ENCODE measurements at regions not wholly inside any gene's neighbourhood (a gene's known extent, or its start where the extent isn't known, plus 50 kb on each side); places are given as distances from the start of the nearest gene placed in this dataset.

DNA sequence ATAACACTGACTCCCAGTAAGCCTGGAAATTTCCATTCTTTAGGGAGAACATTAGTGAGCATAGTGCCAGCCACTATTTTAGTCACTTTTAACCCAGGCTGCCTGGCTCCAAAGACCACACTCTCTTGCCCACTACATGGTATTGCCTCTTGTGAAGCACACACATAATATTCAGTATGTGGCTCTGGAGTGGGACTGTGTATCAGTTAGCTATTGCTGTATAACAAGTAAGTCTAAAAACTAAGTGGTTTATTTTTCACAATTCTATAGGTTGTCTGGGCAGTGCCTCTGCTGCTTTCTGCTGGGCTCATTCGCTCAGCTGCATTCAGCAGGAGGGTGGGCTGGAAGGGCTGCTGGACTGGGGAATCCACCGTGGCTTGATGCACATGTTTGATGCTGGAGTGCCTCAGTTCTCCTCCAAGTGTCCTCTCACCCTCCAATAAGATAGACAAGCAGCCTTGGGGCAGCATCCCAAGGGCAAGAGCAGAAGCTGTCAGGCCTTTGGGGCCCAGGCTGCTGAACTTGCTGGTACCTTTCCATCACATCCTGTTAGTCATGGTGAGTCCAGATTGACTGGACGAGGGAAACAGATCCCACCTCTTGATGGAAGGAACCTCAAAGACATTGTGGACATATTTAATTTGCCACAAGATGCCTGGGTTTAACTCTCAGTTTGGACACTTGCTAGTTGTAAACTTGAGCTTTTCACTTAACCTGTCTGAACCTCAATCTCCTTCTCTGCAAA, 66.6 kb upstream of the TLE3 start:
- DNase-seq (ENCODE audit: low read depth), result no peak

DNA sequence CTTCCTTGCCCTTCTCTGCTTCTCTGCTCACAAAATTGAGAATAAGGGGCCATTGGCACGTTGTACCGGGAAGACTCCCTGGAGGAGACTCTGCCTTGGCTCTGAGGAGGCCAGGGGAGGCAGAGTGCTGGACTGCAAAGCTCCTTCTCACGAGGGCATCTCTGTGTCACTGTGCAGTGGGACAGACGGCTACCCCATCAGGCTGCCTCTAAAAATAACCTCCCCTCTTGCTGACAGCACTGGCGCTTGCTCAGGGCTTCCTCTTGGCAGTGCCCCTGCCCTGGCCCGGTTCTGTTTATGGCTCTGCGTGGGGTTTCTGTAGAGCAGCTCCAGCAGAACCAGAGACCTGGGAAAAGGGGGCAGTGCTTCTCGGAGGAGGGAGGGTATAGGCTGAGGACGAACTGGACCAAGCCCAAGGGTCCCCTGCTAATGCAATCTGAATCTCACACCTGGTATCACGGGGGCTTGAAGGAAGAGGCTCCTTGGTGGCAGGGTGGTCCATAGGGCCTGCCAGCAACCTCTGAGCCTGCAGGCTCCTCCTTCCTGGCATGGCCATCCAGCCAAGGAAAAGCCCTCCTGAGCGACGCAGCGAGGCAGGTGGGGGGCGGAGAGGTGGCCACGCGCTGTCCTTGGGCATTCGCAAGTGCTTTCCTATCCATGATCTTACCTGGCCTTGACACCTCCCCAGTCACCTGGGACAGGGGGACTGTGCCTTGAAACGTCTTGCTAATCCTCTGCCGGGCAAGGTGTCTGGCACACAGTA, 63.3 kb upstream of the TLE3 start:
- no peak for DNase-seq (ENCODE audit: low read depth)

DNA sequence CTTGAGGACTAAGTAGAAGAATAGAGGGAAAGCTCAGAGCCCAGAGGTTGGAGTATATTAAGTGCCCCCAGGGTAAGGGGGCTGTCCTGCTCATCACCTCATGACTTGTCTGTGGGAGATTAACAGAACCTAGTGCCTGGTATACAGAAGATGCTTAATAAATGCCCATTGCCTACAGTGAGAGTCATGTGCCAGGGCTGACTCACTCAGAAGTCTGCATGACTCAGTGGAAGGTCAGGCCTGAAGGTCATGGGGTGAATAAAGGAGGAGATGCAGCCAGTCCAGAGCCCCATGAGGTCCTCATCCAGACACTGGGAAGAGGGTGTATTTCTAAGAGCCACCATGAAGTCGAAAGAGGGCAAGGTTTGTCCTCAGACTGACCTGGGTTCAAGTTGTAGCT, 62.5 kb upstream of the TLE3 start:
- DNase-seq (ENCODE audit: low read depth), result no peak

DNA sequence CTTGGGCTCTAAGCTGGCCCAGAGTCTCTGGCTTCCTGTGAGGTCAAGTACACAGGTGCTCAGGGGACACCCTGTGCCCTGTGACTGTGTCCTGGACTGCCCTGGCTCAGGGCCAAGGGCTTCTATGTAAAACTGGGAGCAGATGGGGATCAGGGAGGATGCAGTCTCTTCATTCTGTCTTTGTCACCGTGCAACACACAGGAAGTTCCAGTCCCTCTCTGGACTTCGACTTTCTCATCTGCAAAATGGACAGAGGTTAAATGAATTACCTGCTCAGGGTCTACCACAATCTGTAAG, 61.9 kb upstream of the TLE3 start:
- DNase-seq (ENCODE audit: low read depth), result no peak

DNA sequence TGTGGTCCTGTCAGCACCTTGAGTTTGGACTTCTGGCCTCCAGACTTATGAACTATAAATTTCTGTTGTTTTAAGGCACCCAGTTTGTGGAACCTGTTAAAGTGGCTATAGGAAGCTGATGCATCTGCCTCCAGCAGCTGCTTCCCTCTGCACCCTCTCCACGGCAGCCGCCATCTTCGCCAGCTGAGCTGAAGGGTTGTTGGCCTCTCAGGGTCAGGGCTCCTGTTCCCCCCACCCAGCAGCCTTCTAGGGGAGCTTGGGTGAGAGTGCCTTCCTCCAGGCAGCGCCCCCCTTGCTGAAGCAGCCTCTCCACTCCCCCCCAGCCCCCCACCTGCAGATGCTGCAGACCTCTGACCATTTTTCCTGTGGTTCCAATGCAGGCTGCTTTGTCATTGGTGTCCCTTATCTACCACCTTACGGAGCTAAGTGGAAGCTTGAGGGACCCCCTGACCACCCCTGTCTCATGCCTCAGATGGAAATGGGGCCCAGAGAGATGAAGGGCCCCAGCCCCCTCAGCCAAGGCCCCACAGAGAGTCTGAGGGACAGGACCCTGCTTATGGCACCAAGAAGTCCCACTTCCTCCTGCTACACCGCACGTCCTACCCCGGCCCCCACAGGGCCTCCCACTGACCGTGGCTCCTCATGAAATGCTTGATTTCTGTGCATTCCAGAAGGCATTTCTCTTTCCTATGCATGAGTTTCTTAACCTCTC, 61.4 kb upstream of the TLE3 start:
- no peak for DNase-seq (ENCODE audit: low read depth)

DNA sequence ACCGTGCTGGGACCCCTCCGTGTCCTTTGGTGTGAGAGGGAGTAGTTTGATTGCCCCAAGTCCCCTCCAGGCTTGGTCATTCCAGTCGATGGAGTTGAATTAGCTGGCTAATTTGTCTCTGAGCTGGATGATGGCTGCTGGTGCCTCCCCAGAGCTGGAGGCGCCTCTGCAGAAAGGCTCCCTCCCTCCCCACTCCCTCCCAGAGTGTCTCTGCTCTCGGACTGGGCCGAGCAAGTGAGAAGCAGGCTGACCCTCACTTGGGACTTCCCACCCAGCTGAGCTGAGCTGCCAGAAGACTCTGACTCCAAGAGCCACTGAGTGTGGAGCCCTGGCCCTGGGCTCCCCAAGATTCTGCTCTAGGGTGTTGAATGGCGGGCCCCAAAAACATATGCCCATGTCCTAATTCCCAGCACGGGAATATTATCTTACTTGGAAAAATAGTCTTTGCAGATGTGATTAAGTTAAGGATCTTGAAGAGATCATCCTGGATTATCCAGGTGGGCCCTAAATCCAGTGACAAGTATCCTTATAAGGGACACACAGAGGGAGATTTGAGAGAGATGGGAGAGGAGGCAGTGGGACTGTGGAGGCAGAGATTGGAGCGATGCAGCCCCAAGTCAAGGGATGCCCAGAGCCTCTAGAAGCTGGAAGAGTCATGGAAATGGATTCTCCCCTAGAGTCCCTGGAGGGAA, 60.7 kb upstream of the TLE3 start:
- DNase-seq (ENCODE audit: low read depth), result no peak

DNA sequence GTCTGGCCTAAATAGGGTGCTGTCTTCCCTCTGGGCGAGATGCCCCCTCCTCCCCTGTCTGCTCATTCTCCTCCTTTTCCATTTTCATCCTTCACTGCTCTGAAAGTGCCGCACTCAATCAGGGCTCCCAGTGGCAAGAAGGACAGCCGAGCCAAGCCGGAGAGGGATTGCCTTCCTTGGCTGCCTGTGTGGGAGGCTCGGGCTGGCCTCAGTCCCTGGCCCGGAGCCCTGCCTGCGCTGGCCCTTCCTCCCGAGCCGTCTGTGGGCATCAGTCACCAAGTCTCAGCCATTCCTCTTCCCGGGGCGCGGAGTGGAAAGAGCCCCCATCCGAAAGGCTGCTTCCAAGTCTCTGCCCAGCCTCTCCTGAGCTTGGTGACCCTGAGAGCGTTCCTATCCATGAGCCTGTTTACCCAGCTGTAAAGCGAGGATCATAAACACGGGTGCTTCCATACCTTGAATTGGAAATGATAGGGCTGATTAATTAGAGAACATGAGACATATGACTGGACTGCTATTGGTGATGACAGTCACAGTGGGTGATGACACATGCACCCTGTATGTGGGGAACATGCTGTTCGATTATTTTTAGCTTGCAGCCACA, 59.1 kb upstream of the TLE3 start:
- no peak for DNase-seq (ENCODE audit: low read depth)

DNA sequence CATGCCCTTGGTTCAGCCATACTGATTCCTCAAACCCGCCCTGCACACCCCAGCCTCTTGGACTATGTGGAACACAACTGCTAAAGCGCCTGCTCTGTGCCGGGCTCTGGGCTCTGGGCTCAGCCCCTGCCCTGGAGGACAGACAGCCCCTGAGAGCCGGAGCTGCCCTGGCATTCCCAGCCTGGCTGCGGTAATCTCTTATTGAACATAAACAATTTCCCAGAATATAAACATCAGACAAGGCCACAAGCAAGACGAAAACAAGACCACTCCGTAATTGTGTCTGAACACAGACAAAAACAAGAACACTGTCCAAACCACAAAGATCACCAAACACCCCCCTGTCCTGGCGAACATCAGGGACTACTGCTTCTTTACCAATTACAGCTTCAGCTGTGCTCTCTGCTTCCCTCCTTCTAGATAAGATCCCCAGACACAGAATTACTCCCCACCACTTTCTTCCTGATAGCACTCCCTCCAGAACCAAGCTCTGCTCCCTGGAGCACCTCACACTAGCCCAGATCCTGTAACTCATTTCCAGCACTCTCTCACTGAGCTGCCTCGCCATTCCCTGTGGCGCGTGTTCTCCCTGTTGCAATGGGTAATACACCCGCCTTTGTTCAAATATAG, 57.1 kb upstream of the TLE3 start:
- DNase-seq (ENCODE audit: low read depth), result no peak

DNA sequence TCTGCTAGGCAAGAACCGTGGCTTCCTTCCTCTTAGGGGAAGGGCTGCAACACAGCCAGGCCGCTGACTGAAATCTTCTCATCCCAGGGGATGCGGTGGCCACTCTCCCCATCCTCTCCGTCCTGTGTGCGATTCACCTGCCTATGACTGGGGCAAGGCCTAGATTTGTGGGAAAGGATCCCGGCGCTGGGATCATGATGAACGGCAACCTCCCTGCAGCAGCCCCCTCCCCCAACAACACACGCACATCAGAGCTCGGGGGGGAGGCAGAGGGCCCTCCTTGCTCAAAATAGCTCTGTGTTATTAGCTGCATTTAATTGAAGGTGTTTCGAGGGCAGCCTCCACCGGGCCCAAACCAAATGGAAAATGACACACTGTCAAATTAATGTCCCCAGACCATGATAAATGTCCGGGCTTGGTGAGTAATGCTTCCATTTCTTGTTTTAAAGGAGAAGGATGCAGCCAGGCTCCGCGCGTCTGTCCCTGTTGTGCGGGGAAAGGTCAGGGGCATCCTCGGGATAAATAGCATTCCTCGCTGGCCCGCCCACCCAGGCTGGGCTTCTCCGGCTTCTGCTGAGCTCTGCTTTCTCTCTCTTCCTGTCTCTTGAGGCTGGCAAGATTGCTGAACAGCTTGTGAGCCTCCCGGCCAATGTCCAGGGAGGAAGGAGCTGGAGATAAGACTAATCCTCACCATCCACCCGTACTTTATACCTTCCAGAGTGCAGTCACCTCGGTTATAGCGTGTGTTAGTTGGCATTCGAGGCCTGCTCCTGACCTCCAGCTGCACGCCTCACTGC, 56.4 kb upstream of the TLE3 start:
- no peak for DNase-seq (ENCODE audit: low read depth)

DNA sequence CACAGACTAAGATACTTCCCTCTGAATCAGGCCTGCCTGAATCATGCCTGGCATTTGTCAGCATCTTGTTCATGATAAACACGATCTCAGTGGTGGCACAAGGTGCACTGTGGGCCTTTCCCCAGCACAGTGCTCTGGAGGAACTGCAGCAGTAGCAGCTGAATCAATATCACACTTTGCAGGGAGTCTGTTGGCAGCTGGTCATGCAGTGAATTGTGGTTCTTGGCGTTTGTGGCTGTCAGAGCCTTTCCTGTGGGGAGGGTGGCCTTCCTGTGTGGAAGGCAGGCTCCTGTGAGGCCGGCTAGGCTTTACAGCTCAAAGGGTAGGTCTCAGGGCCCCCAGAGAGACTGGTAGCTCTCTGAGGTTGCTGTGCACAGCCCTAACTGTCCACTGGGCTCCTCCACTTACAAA, 54.4 kb upstream of the TLE3 start:
- no peak for DNase-seq (ENCODE audit: low read depth)

DNA sequence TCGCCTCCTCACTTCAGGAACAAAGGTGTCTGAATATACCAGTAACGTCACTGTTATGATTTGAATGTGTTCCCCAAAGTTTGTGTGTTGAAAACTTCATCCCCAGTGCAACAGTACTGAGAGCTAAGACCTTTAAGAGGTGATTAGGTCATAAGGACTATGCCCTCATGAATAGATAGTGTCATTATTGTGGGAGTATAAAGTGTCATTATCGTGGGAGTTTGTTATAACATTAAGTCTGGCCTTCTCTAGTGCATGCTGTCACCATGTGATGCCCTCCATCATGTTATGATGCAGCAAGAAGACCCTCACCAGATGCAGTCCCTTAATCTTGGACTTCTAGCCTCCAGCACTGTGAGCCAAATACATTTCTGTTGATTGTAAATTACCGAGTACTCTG, 53.7 kb upstream of the TLE3 start:
- no peak for DNase-seq (ENCODE audit: low read depth)

DNA sequence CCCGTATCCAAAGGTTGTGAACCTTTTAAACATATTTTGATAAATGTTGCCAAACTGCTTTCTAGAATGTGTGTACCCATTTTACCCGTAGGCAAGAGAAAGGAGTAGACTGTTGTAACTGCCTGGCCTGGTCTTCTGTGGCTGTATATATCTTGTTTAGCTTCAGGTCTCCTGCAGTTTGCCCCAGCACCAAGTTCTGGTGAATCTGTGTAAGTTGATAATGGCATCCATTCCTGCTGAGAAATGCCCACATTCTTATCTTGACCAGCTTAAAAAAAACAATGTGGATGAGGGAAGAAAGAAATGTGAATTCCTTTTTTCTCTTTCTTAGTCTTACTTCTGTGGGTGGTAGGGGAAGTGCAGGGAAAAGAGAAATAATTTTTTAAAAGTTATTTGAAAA, 53.3 kb upstream of the TLE3 start:
- DNase-seq (ENCODE audit: low read depth), result no peak

DNA sequence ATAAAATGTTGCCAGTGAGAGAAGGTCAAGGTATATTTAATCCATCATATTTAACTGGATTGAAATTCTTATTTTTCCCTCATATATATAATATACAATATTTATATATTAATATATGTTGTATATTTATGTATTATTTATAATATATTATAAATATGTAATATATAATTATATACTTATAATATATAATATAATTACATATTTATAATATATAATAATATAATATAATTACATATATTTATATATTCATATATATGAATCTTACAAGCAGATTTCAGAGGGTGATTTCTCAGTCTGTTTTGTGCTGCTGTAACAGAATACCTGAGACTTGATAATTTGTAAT, 52.7 kb upstream of the TLE3 start:
- DNase-seq (ENCODE audit: low read depth), result no peak

DNA sequence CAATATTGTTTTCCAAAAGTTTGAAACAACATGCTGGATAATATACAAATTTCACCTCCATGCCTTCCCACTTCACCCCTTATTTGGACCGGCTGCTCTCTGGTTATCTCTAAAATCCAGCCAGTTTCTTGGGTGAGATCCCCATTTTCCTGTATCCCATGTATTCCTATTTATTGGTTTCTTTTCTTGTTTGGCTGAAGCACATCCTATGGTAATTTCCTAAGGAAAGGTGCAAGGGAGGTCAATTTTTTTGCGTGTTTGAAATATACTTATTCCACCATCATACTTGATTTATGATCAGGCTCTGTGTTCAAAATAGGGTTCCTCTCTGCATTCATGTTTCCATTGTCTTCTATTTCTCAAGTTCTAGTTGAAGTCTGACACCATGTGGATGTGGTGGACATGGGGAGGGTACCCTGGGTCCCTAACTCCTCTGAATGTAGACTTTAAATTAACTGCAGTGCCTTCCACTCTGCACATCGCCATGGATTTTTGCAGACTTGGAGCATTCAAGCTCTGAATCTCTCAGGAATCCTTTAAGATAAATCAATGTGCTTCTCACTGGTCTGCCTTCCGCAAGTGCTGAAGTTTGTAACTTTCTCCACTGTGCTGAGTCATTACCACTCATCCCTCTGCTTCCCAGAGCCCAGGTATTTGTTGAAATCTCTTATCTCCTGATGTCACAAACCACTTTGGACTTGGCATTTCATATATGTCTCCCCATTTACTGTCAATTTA, 52.1 kb upstream of the TLE3 start:
- no peak for DNase-seq (ENCODE audit: low read depth)

DNA sequence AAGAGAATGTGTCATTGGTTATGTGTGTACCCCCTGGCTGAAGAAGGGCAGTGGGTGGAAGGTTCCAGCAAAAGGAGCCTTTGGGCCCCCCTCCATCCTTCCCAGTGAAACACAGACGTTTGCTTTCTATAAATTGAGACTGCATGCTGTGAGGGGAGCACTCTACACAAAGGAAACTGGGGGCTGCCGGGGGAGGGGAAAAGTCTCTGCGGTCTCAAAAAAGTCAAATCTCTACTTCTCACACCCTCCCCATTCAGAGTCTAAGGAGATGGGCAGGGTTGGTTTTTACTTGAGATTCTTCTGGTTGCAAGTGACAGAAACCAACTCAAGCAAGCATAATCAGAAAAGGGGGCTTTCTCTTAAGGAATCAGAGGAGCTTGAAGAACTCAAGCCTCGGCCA, 50.1 kb upstream of the TLE3 start:
- no peak for DNase-seq (ENCODE audit: low read depth)

Data from renal cortical epithelial cell (primary cell).